IMR-90 (cell line): ENCODE measurements at regions not wholly inside any gene's neighbourhood (a gene's known extent, or its start where the extent isn't known, plus 50 kb on each side); places are given as distances from the start of the nearest gene placed in this dataset.

Source experiments
- ATAC-seq: fragments of 200-7000 bp; cut with Tn5 transposase; 2 replicates; pipeline ENCODE4 v1.9.1; 2020; ENCODE audit warnings: low read depth, mild to moderate bottlenecking, moderate library complexity
- BruUV-seq: library from RNA; stranded (reverse); fragments of 400-500 nt; replicated peaks from 2 replicates; lab custom pipeline; 2021; lab: Mats Ljungman, UMichigan
- CTCF ChIA-PET: fragments of 300-600 bp; formaldehyde crosslinking; extraction: SDS; loops from one replicate; lab custom pipeline; 2021; ENCODE audit warnings: antibody characterized with exemption; lab: Yijun Ruan, JAX
- POLR2A ChIA-PET: fragments of 300-600 bp; sonication (Branson Sonifier 250); formaldehyde crosslinking; loops from one replicate; lab custom pipeline; 2022; ENCODE audit warnings: antibody characterized with exemption; ENCODE audit not compliant: unreplicated experiment; lab: Charles Lee
- DNase-seq: peaks from one replicate; pipeline ENCODE4 v3.0.0; 2013
- H2AFZ ChIP-seq: replicated peaks from 2 replicates; pipeline ENCODE3; 2013; ENCODE audit warnings: low read length, mild to moderate bottlenecking; ENCODE audit not compliant: poor library complexity
- H2AK5ac ChIP-seq: 2 replicates; pipeline ENCODE4 v1.6.1; 2013; ENCODE audit warnings: low read depth, low read length, inconsistent platforms
- H2AK9ac ChIP-seq: replicated peaks from 2 replicates; pipeline ENCODE3; 2013; ENCODE audit warnings: mild to moderate bottlenecking, low read depth, low read length, moderate library complexity; ENCODE audit not compliant: poor library complexity
- H2BK120ac ChIP-seq: 2 replicates; pipeline ENCODE4 v1.6.1; 2013; ENCODE audit warnings: low read depth, low read length, inconsistent platforms
- H2BK15ac ChIP-seq: 3 replicates; pipeline ENCODE4 v1.6.1; 2013; ENCODE audit warnings: low read depth, low read length, inconsistent platforms
- H2BK20ac ChIP-seq: 2 replicates; pipeline ENCODE4 v1.6.1; 2013; ENCODE audit warnings: low read depth, mild to moderate bottlenecking, inconsistent platforms, low read length, moderate library complexity
- H2BK5ac ChIP-seq: 2 replicates; pipeline ENCODE4 v1.6.1; 2013; ENCODE audit warnings: mild to moderate bottlenecking, low read depth, low read length, inconsistent platforms; ENCODE audit not compliant: poor library complexity, severe bottlenecking
- H3K14ac ChIP-seq: replicated peaks from 2 replicates; pipeline ENCODE4 v1.6.1; 2013; ENCODE audit warnings: low read depth, low read length, inconsistent platforms
- H3K18ac ChIP-seq: 2 replicates; pipeline ENCODE4 v1.6.1; 2013; ENCODE audit warnings: low read depth, low read length, control low read depth
- H3K23ac ChIP-seq: 2 replicates; pipeline ENCODE4 v1.6.1; 2013; ENCODE audit warnings: low read depth, low read length, inconsistent platforms
- H3K27ac ChIP-seq: 2 replicates; pipeline ENCODE4 v1.5.1; 2013; ENCODE audit warnings: mild to moderate bottlenecking, control low read depth, low read length; ENCODE audit not compliant: insufficient read depth
- H3K27me3 ChIP-seq: 2 replicates; pipeline ENCODE4 v1.6.1; 2013; ENCODE audit warnings: low read length; ENCODE audit not compliant: control insufficient read depth, insufficient read depth
- H3K36me3 ChIP-seq: 2 replicates; pipeline ENCODE4 v1.6.1; 2013; ENCODE audit warnings: low read length, mixed read lengths; ENCODE audit not compliant: control insufficient read depth, insufficient read depth
- H3K4ac ChIP-seq: 2 replicates; pipeline ENCODE4 v1.6.1; 2013; ENCODE audit warnings: low read depth, low read length, inconsistent platforms
- H3K4me1 ChIP-seq: 2 replicates; pipeline ENCODE4 v1.6.1; 2013; ENCODE audit warnings: low read length, mixed read lengths; ENCODE audit not compliant: control insufficient read depth, insufficient read depth
- H3K4me2 ChIP-seq: 2 replicates; pipeline ENCODE4 v1.6.1; 2013; ENCODE audit warnings: low read depth, mild to moderate bottlenecking, control low read depth, low read length, moderate library complexity
- H3K4me3 ChIP-seq: 2 replicates; pipeline ENCODE4 v1.5.1; 2013; ENCODE audit warnings: low read depth, mild to moderate bottlenecking, control low read depth, low read length, moderate library complexity; ENCODE audit not compliant: insufficient read depth
- H3K56ac ChIP-seq: 2 replicates; pipeline ENCODE4 v1.6.1; 2013; ENCODE audit warnings: low read length, inconsistent platforms; ENCODE audit not compliant: insufficient read depth; ENCODE audit errors: extremely low read depth
- H3K79me1 ChIP-seq, 2 experiments: 2 replicates each; pipeline ENCODE4 v1.6.1; 2013; ENCODE audit warnings: low read length in 2 of 2, inconsistent platforms in 1 of 2, low read depth in 1 of 2
- H3K9ac ChIP-seq: 2 replicates; pipeline ENCODE4 v1.6.1; 2013; ENCODE audit warnings: low read depth, low read length, control low read depth
- H3K9me1 ChIP-seq: 2 replicates; pipeline ENCODE4 v1.6.1; 2013; ENCODE audit warnings: low read length, inconsistent platforms; ENCODE audit not compliant: insufficient read depth
- H3K9me3 ChIP-seq: 2 replicates; pipeline ENCODE4 v1.6.1; 2013; ENCODE audit warnings: low read length; ENCODE audit not compliant: control insufficient read depth, insufficient read depth
- H4K20me1 ChIP-seq: 2 replicates; pipeline ENCODE4 v1.6.1; 2013; ENCODE audit warnings: low read length, inconsistent platforms; ENCODE audit not compliant: insufficient read depth
- H4K5ac ChIP-seq: 2 replicates; pipeline ENCODE4 v1.6.1; 2013; ENCODE audit warnings: mild to moderate bottlenecking, low read depth, low read length, control low read depth
- H4K8ac ChIP-seq, 2 experiments: 2 replicates each; pipeline ENCODE4 v1.6.1; 2013; ENCODE audit warnings: low read depth in 2 of 2, low read length in 2 of 2, control low read depth in 1 of 2, inconsistent platforms in 1 of 2
- H4K91ac ChIP-seq: 2 replicates; pipeline ENCODE4 v1.6.1; 2013; ENCODE audit warnings: low read depth, low read length, inconsistent platforms; ENCODE audit not compliant: insufficient read depth
- BHLHE40 ChIP-seq: fragments of 150-350 bp; IDR thresholded peaks from 2 replicates; pipeline ENCODE4 v1.6.1; 2016; ENCODE audit warnings: mild to moderate bottlenecking, low read depth, low read length
- CEBPB ChIP-seq: IDR thresholded peaks from 2 replicates; pipeline ENCODE4 v1.6.1; 2012; ENCODE audit warnings: low read depth, low read length, improper control_type of control experiment
- CHD1 ChIP-seq: IDR thresholded peaks from 2 replicates; pipeline ENCODE4 v1.6.1; 2012; ENCODE audit warnings: low read depth, low read length, improper control_type of control experiment
- FOS ChIP-seq: fragments of 150-350 bp; IDR thresholded peaks from 2 replicates; pipeline ENCODE4 v1.6.1; 2016; ENCODE audit warnings: low read depth, low read length
- MAFK ChIP-seq: IDR thresholded peaks from 2 replicates; pipeline ENCODE4 v1.6.1; 2012; ENCODE audit warnings: low read depth, low read length, improper control_type of control experiment
- MAZ ChIP-seq: IDR thresholded peaks from 2 replicates; pipeline ENCODE4 v1.6.1; 2012; ENCODE audit warnings: low read depth, mild to moderate bottlenecking, low read length, improper control_type of control experiment, moderate library complexity, borderline replicate concordance
- MXI1 ChIP-seq: IDR thresholded peaks from 2 replicates; pipeline ENCODE4 v1.6.1; 2012; ENCODE audit warnings: low read depth, mild to moderate bottlenecking, low read length, moderate library complexity, borderline replicate concordance
- NFE2L2 ChIP-seq: fragments of 150-350 bp; IDR thresholded peaks from 2 replicates; pipeline ENCODE4 v1.6.1; 2016; ENCODE audit warnings: low read depth, mild to moderate bottlenecking, low read length
- POLR2A ChIP-seq: IDR thresholded peaks from 2 replicates; pipeline ENCODE4 v1.6.1; 2012; ENCODE audit warnings: mild to moderate bottlenecking, low read depth, low read length
- RAD21 ChIP-seq: IDR thresholded peaks from 2 replicates; pipeline ENCODE4 v1.6.1; 2012; ENCODE audit warnings: low read length, improper control_type of control experiment
- RCOR1 ChIP-seq: IDR thresholded peaks from 2 replicates; pipeline ENCODE4 v1.6.1; 2012; ENCODE audit warnings: mild to moderate bottlenecking, low read length, improper control_type of control experiment; ENCODE audit not compliant: insufficient replicate concordance
- RFX5 ChIP-seq: IDR thresholded peaks from 2 replicates; pipeline ENCODE4 v1.8.0; 2012; ENCODE audit warnings: low read depth, mild to moderate bottlenecking, low read length, moderate library complexity
- SMC3 ChIP-seq: fragments of 150-350 bp; IDR thresholded peaks from 2 replicates; pipeline ENCODE4 v1.6.1; 2016; ENCODE audit warnings: low read depth, mild to moderate bottlenecking, antibody characterized with exemption, low read length, moderate library complexity
- WGBS, 2 experiments: methylation state at CpG; one replicate each; pipeline versions ENCODE4 v1.1.5 to v1.1.7; 2013; ENCODE audit warnings: missing lambda C conversion rate in 2 of 2; ENCODE audit not compliant: insufficient read length in 1 of 2; ENCODE audit errors: extremely low coverage in 2 of 2; 5-methylcytosine and 5-hydroxymethylcytosine counted together
- dilution Hi-C: fragments of 300-500 bp; cut with HindIII; formaldehyde crosslinking; loops from one replicate; pipeline ENCODE4 v1.14.3; 2018; ENCODE audit warnings: low sequenced_read_pairs; ENCODE audit not compliant: unreplicated experiment
- in situ Hi-C: fragments of 300-500 bp; cut with MboI; formaldehyde crosslinking; loops from 3 replicates; pipeline ENCODE4 v1.14.3; 2019; ENCODE audit warnings: low sequenced_read_pairs, inconsistent platforms, mixed read lengths
- intact Hi-C: fragments of 100-400 bp; cut with micrococcal nuclease; formaldehyde crosslinking; loops from 2 replicates; pipeline ENCODE4 v1.10.0; 2022
- TF ChIP-seq, protein P1 (sequence below): fragments of 150-350 bp; IDR thresholded peaks from 2 replicates; pipeline ENCODE4 v1.6.1; 2017; ENCODE audit warnings: mild to moderate bottlenecking, antibody characterized with exemption, low read length, low read depth
- TF ChIP-seq, protein P2 (sequence below): conservative IDR thresholded peaks from 2 replicates; pipeline ENCODE4 v1.5.1; 2012; ENCODE audit warnings: mild to moderate bottlenecking, low read depth, low read length, improper control_type of control experiment
- TF ChIP-seq, protein P3 (sequence below): fragments of 150-350 bp; IDR thresholded peaks from 2 replicates; pipeline ENCODE4 v1.6.1; 2016; ENCODE audit warnings: low read depth, mild to moderate bottlenecking, low read length, moderate library complexity, borderline replicate concordance

DNA sequence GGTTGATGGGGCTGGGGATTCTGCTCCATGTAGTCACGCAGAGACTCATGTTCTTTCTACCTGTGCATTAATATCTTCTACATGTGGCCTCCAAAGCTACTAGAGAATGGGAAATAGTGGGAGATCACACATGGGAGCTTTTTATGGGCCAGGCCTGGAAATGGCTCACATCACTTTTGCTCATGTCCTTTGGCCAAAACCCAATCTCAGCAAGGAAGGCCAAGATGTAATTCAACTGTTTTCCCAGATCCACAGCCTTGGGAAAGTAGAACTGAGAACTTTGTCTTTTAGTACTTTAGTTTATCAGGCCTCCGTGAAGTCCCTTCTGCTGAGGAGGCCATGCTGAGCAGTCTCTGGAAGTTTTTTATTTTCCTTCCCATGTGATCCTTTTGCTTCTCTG, 73.2 kb upstream of the SLC4A7 start:
- H3K56ac ChIP-seq = no peak overlapping the region
- in situ Hi-C loops (no loop called here), intact Hi-C loops (no loop called here), dilution Hi-C loops (no loop called here)
- peak overlapping the region; percentile 89; the same call in 1 of the 2 replicates for H3K18ac ChIP-seq
- H3K23ac ChIP-seq = peak overlapping the region; percentile 60; the same call in 1 of the 2 replicates
- no peaks in the 10 kb centered on the region for H3K9me3 ChIP-seq
- H3K27me3 ChIP-seq = no peaks in the 10 kb centered on the region
- H2BK15ac ChIP-seq = peak overlapping the region; percentile 99; the same call in 2 of the 3 replicates
- peak overlapping the region; percentile 68; the same call in 1 of the 2 replicates for H3K4me2 ChIP-seq
- H3K79me1 ChIP-seq = peaks cover 0 to 5% of the 10 kb centered on the region in 2 experiments; a peak in 1 of 4 replicates
- H3K4me3 ChIP-seq = no peak overlapping the region
- TF ChIP-seq MAFK (no peak), NFE2L2 (no peak), POLR2A (no peak), SMC3 (no peak), MAZ (no peak), RFX5 (no peak), BHLHE40 (no peak), RCOR1 (no peak), RAD21 (no peak), FOS (no peak), MXI1 (no peak), CEBPB (no peak), CHD1 (no peak)
- TF ChIP-seq, protein P1, sequence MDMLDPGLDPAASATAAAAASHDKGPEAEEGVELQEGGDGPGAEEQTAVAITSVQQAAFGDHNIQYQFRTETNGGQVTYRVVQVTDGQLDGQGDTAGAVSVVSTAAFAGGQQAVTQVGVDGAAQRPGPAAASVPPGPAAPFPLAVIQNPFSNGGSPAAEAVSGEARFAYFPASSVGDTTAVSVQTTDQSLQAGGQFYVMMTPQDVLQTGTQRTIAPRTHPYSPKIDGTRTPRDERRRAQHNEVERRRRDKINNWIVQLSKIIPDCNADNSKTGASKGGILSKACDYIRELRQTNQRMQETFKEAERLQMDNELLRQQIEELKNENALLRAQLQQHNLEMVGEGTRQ = no peak
- TF ChIP-seq, protein P2, sequence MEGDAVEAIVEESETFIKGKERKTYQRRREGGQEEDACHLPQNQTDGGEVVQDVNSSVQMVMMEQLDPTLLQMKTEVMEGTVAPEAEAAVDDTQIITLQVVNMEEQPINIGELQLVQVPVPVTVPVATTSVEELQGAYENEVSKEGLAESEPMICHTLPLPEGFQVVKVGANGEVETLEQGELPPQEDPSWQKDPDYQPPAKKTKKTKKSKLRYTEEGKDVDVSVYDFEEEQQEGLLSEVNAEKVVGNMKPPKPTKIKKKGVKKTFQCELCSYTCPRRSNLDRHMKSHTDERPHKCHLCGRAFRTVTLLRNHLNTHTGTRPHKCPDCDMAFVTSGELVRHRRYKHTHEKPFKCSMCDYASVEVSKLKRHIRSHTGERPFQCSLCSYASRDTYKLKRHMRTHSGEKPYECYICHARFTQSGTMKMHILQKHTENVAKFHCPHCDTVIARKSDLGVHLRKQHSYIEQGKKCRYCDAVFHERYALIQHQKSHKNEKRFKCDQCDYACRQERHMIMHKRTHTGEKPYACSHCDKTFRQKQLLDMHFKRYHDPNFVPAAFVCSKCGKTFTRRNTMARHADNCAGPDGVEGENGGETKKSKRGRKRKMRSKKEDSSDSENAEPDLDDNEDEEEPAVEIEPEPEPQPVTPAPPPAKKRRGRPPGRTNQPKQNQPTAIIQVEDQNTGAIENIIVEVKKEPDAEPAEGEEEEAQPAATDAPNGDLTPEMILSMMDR = no peak
- TF ChIP-seq, protein P3, sequence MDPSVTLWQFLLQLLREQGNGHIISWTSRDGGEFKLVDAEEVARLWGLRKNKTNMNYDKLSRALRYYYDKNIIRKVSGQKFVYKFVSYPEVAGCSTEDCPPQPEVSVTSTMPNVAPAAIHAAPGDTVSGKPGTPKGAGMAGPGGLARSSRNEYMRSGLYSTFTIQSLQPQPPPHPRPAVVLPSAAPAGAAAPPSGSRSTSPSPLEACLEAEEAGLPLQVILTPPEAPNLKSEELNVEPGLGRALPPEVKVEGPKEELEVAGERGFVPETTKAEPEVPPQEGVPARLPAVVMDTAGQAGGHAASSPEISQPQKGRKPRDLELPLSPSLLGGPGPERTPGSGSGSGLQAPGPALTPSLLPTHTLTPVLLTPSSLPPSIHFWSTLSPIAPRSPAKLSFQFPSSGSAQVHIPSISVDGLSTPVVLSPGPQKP = no peak
- H3K9ac ChIP-seq = no peak overlapping the region
- DNase-seq (no peak), ATAC-seq (no peak)
- WGBS, 2 experiments = no CpG with 5 or more reads among the region's 2 CpGs
- H3K9me1 ChIP-seq = peaks cover 12% of the 10 kb centered on the region
- ChIA-PET POLR2A (no interaction called here), CTCF (interaction anchor here (0.5 to 0.6 kb wide), 2 partner anchors 21 to 115 kb away, joined by 3 to 5 read pairs; no protein-coding TSS in a partner anchor)
- no peaks in the 10 kb centered on the region for H3K36me3 ChIP-seq
- 0 out of 2 replicates have a peak overlapping the region, but pooled peaks have one; percentile 7 for H3K27ac ChIP-seq
- H2BK120ac ChIP-seq = peak overlapping the region; percentile 90
- H4K8ac ChIP-seq = peak overlapping the region; percentile 7 to 91; a peak in 1 of 4 replicates
- no TSS peak for BruUV-seq
- H3K4ac ChIP-seq = peak overlapping the region; percentile 91
- peak overlapping the region; percentile 87 for H3K14ac ChIP-seq
- H2AK9ac ChIP-seq = peak overlapping the region; percentile 86
- H2BK20ac ChIP-seq = peak overlapping the region; percentile 94
- peak overlapping the region; percentile 80 for H2AFZ ChIP-seq
- peak overlapping the region; percentile 80 for H2BK5ac ChIP-seq
- H4K20me1 ChIP-seq = no peaks in the 10 kb centered on the region
- H4K91ac ChIP-seq = peak overlapping the region; percentile 67; the same call in 1 of the 2 replicates
- H3K4me1 ChIP-seq = peaks cover 24% of the 10 kb centered on the region
- peak overlapping the region; percentile 75; the same call in 1 of the 2 replicates for H4K5ac ChIP-seq
- H2AK5ac ChIP-seq = peak overlapping the region; percentile 83
